GM23338 (cell line): ENCODE measurements at regions not wholly inside any gene's neighbourhood (a gene's known extent, or its start where the extent isn't known, plus 50 kb on each side); places are given as distances from the start of the nearest gene placed in this dataset.

Experiments used
- ATAC-seq: fragments of 200-7000 bp; cut with Tn5 transposase; 3 replicates; pipeline ENCODE4 v1.9.1; 2020
- DNase-seq: peaks from one replicate; pipeline ENCODE4 v3.0.0-alpha.2; 2015; ENCODE audit warnings: low spot score
- H2AFZ ChIP-seq: fragments of 200-600 bp; sonication (generic); 2 replicates; pipeline ENCODE4 v1.8.0; 2016; ENCODE audit warnings: antibody characterized with exemption, mild to moderate bottlenecking, moderate library complexity
- H3F3A ChIP-seq: fragments of 200-600 bp; sonication (generic); replicated peaks from 2 replicates; pipeline ENCODE4 v1.8.0; 2017; ENCODE audit warnings: antibody characterized with exemption, mixed run types, low read depth
- H3K27ac ChIP-seq: fragments of 200-600 bp; sonication (generic); 2 replicates; pipeline ENCODE4 v1.6.1; 2016; ENCODE audit warnings: low read depth
- H3K27me3 ChIP-seq: fragments of 200-600 bp; sonication (generic); 2 replicates; pipeline ENCODE4 v1.8.0; 2016; ENCODE audit warnings: mild to moderate bottlenecking, mixed run types, moderate library complexity; ENCODE audit not compliant: insufficient read depth
- H3K36me3 ChIP-seq: fragments of 200-600 bp; sonication (generic); 2 replicates; pipeline ENCODE4 v1.8.0; 2016; ENCODE audit warnings: mild to moderate bottlenecking; ENCODE audit not compliant: insufficient read depth
- H3K4me1 ChIP-seq: fragments of 200-600 bp; sonication (generic); 2 replicates; pipeline ENCODE4 v1.8.0; 2016; ENCODE audit warnings: mild to moderate bottlenecking, moderate library complexity; ENCODE audit not compliant: insufficient read depth
- H3K4me2 ChIP-seq: fragments of 200-600 bp; sonication (generic); 2 replicates; pipeline ENCODE4 v1.7.1; 2017; ENCODE audit warnings: mixed run types
- H3K4me3 ChIP-seq: fragments of 200-600 bp; sonication (generic); 2 replicates; pipeline ENCODE4 v1.6.1; 2016; ENCODE audit warnings: mixed run types
- H3K79me2 ChIP-seq: fragments of 200-600 bp; sonication (generic); replicated peaks from 2 replicates; pipeline ENCODE4 v1.8.0; 2017; ENCODE audit warnings: mild to moderate bottlenecking; ENCODE audit not compliant: insufficient read depth
- H3K9me2 ChIP-seq: fragments of 200-600 bp; sonication (generic); 2 replicates; pipeline ENCODE4 v1.8.0; 2017; ENCODE audit not compliant: insufficient read depth
- H4K20me1 ChIP-seq: fragments of 200-600 bp; sonication (generic); replicated peaks from 2 replicates; pipeline ENCODE4 v1.8.0; 2017; ENCODE audit warnings: mild to moderate bottlenecking; ENCODE audit not compliant: insufficient read depth
- H3K27ac Mint-ChIP-seq: 2 replicates; pipeline ENCODE4 v1.8.0; 2020; ENCODE audit warnings: inconsistent platforms, mild to moderate bottlenecking, moderate library complexity, mixed read lengths
- H3K27me3 Mint-ChIP-seq: 3 replicates; pipeline ENCODE4 v1.8.0; 2022; ENCODE audit warnings: low read depth, mild to moderate bottlenecking, moderate library complexity, mixed read lengths, inconsistent platforms; ENCODE audit not compliant: insufficient read depth, poor library complexity
- H3K36me3 Mint-ChIP-seq: 3 replicates; pipeline ENCODE4 v1.8.0; 2021; ENCODE audit warnings: low read depth, mild to moderate bottlenecking, inconsistent platforms, moderate library complexity, mixed read lengths
- H3K4me1 Mint-ChIP-seq: 3 replicates; pipeline ENCODE4 v1.8.0; 2020; ENCODE audit warnings: mild to moderate bottlenecking, inconsistent platforms, mixed read lengths
- H3K4me3 Mint-ChIP-seq: 3 replicates; pipeline ENCODE4 v1.8.0; 2021; ENCODE audit warnings: moderate library complexity, mild to moderate bottlenecking, inconsistent platforms, mixed read lengths
- H3K9me3 Mint-ChIP-seq: 3 replicates; pipeline ENCODE4 v1.8.0; 2020; ENCODE audit warnings: moderate library complexity, mild to moderate bottlenecking, inconsistent platforms, mixed read lengths
- CREB1 ChIP-seq: fragments of 250-450 bp; sonication (Bioruptor Pico); IDR thresholded peaks from 2 replicates; pipeline ENCODE4 v1.5.0; 2020; ENCODE audit warnings: low read depth, mild to moderate bottlenecking, moderate library complexity
- CTCF ChIP-seq, 2 experiments: fragments of 200-600 bp in 1 of 2; sonication (generic) in 1 of 2; conservative IDR thresholded peaks; 2 replicates each; pipeline versions ENCODE4 v1.5.1 to v1.6.1; 2016 to 2017; ENCODE audit warnings: antibody characterized with exemption in 2 of 2, low read depth in 2 of 2, mild to moderate bottlenecking in 2 of 2, moderate library complexity in 1 of 2
- EZH2 ChIP-seq: fragments of 200-600 bp; sonication (generic); IDR thresholded peaks from one replicate; pipeline ENCODE4 v1.8.0; 2017; ENCODE audit warnings: antibody characterized with exemption, mild to moderate bottlenecking, low read depth; ENCODE audit not compliant: unreplicated experiment
- EZH2phosphoT487 ChIP-seq: fragments of 200-600 bp; sonication (generic); IDR thresholded peaks from one replicate; pipeline ENCODE4 v1.8.1; 2018; ENCODE audit warnings: antibody characterized with exemption; ENCODE audit not compliant: unreplicated experiment
- JUNB ChIP-seq: IDR thresholded peaks from one replicate; pipeline ENCODE4 v1.6.1; 2016; ENCODE audit warnings: antibody characterized with exemption; ENCODE audit not compliant: unreplicated experiment
- NANOG ChIP-seq: IDR thresholded peaks from 2 replicates; pipeline ENCODE4 v1.6.1; 2016; ENCODE audit warnings: antibody characterized with exemption, borderline replicate concordance
- POLR2AphosphoS5 ChIP-seq: IDR thresholded peaks from 2 replicates; pipeline ENCODE4 v1.6.1; 2016; ENCODE audit warnings: antibody characterized with exemption, low read depth
- STAT1 ChIP-seq: IDR thresholded peaks from one replicate; pipeline ENCODE4 v1.6.1; 2016; ENCODE audit warnings: antibody characterized with exemption; ENCODE audit not compliant: unreplicated experiment
- ZNF114 ChIP-seq: fragments of 250-450 bp; sonication (Bioruptor Pico); IDR thresholded peaks from 2 replicates; pipeline ENCODE4 v1.5.0; 2020; ENCODE audit warnings: mild to moderate bottlenecking, moderate library complexity
- ZNF331 ChIP-seq: fragments of 250-450 bp; sonication (Bioruptor Pico); IDR thresholded peaks from 2 replicates; pipeline ENCODE4 v1.5.0; 2020; ENCODE audit warnings: low read depth, mild to moderate bottlenecking, moderate library complexity
- TF ChIP-seq, protein P1 (sequence below): fragments of 250-450 bp; sonication (Bioruptor Pico); IDR thresholded peaks from 2 replicates; pipeline ENCODE4 v1.5.0; 2020; ENCODE audit warnings: mild to moderate bottlenecking, moderate library complexity
- TF ChIP-seq, protein P2 (sequence below): IDR thresholded peaks from 2 replicates; pipeline ENCODE4 v1.6.1; 2016; ENCODE audit warnings: antibody characterized with exemption
- TF ChIP-seq, protein P3 (sequence below): IDR thresholded peaks from one replicate; pipeline ENCODE4 v1.6.1; 2018; ENCODE audit warnings: antibody characterized with exemption; ENCODE audit not compliant: unreplicated experiment

DNA sequence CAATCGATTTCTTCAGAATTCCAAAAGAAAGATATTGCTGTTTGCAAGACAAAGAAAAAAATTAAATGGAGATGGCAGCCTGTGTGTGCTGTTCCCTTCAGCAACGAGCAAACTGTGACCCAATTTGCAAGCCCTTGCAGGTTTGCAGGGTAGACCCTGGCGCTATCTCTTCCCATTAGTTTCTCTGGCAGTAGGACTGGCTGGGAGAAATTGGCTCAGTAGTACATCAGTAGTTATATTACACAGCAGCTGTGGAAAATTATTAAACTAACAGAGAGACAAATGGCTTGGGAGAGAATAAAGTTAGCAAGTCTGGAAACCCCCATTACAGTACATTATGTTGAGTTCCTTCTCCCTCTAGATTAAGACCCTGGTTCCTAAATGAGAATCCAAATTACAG, 116.4 kb upstream of the ITGB1 start:
- no peak for DNase-seq
- Histone ChIP-seq H3K27me3 (no peaks in the 10 kb centered on the region), H4K20me1 (no peaks in the 10 kb centered on the region), H3K4me1 (no peaks in the 10 kb centered on the region), H3K9me2 (no peaks in the 10 kb centered on the region; the same call in 1 of the 2 replicates), H3K4me2 (no peak overlapping the region), H3K4me3 (no peak overlapping the region), H3K36me3 (no peaks in the 10 kb centered on the region), H2AFZ (peak overlapping the region; percentile 58; the same call in 1 of the 2 replicates), H3K27ac (no peak overlapping the region), H3K79me2 (no peaks in the 10 kb centered on the region), H3F3A (no peaks in the 10 kb centered on the region)
- TF ChIP-seq, protein P1, sequence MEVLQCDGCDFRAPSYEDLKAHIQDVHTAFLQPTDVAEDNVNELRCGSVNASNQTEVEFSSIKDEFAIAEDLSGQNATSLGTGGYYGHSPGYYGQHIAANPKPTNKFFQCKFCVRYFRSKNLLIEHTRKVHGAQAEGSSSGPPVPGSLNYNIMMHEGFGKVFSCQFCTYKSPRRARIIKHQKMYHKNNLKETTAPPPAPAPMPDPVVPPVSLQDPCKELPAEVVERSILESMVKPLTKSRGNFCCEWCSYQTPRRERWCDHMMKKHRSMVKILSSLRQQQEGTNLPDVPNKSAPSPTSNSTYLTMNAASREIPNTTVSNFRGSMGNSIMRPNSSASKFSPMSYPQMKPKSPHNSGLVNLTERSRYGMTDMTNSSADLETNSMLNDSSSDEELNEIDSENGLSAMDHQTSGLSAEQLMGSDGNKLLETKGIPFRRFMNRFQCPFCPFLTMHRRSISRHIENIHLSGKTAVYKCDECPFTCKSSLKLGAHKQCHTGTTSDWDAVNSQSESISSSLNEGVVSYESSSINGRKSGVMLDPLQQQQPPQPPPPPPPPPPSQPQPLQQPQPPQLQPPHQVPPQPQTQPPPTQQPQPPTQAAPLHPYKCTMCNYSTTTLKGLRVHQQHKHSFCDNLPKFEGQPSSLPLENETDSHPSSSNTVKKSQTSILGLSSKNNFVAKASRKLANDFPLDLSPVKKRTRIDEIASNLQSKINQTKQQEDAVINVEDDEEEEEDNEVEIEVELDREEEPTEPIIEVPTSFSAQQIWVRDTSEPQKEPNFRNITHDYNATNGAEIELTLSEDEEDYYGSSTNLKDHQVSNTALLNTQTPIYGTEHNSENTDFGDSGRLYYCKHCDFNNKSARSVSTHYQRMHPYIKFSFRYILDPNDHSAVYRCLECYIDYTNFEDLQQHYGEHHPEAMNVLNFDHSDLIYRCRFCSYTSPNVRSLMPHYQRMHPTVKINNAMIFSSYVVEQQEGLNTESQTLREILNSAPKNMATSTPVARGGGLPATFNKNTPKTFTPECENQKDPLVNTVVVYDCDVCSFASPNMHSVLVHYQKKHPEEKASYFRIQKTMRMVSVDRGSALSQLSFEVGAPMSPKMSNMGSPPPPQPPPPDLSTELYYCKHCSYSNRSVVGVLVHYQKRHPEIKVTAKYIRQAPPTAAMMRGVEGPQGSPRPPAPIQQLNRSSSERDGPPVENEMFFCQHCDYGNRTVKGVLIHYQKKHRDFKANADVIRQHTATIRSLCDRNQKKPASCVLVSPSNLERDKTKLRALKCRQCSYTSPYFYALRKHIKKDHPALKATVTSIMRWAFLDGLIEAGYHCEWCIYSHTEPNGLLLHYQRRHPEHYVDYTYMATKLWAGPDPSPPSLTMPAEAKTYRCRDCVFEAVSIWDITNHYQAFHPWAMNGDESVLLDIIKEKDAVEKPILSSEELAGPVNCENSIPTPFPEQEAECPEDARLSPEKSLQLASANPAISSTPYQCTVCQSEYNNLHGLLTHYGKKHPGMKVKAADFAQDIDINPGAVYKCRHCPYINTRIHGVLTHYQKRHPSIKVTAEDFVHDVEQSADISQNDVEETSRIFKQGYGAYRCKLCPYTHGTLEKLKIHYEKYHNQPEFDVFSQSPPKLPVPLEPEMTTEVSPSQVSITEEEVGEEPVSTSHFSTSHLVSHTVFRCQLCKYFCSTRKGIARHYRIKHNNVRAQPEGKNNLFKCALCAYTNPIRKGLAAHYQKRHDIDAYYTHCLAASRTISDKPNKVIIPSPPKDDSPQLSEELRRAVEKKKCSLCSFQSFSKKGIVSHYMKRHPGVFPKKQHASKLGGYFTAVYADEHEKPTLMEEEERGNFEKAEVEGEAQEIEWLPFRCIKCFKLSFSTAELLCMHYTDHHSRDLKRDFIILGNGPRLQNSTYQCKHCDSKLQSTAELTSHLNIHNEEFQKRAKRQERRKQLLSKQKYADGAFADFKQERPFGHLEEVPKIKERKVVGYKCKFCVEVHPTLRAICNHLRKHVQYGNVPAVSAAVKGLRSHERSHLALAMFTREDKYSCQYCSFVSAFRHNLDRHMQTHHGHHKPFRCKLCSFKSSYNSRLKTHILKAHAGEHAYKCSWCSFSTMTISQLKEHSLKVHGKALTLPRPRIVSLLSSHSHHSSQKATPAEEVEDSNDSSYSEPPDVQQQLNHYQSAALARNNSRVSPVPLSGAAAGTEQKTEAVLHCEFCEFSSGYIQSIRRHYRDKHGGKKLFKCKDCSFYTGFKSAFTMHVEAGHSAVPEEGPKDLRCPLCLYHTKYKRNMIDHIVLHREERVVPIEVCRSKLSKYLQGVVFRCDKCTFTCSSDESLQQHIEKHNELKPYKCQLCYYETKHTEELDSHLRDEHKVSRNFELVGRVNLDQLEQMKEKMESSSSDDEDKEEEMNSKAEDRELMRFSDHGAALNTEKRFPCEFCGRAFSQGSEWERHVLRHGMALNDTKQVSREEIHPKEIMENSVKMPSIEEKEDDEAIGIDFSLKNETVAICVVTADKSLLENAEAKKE (CRISPR knock-in tag), result no peak
- TF ChIP-seq STAT1, result no peak
- TF ChIP-seq JUNB, result no peak
- no peak for TF ChIP-seq EZH2
- no peak for TF ChIP-seq EZH2phosphoT487
- no peak for TF ChIP-seq NANOG
- no peak for TF ChIP-seq ZNF114 (CRISPR knock-in tag)
- no peak for TF ChIP-seq ZNF331 (CRISPR knock-in tag)
- TF ChIP-seq, protein P2, sequence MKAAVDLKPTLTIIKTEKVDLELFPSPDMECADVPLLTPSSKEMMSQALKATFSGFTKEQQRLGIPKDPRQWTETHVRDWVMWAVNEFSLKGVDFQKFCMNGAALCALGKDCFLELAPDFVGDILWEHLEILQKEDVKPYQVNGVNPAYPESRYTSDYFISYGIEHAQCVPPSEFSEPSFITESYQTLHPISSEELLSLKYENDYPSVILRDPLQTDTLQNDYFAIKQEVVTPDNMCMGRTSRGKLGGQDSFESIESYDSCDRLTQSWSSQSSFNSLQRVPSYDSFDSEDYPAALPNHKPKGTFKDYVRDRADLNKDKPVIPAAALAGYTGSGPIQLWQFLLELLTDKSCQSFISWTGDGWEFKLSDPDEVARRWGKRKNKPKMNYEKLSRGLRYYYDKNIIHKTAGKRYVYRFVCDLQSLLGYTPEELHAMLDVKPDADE, result no peak
- no peak for TF ChIP-seq CREB1 (CRISPR knock-in tag)
- TF ChIP-seq POLR2AphosphoS5, result no peak
- no peak for TF ChIP-seq CTCF (conservative IDR thresholded peaks at IDR 0.05; ENCODE audit: low read depth in 2 of 2)
- TF ChIP-seq, protein P3, sequence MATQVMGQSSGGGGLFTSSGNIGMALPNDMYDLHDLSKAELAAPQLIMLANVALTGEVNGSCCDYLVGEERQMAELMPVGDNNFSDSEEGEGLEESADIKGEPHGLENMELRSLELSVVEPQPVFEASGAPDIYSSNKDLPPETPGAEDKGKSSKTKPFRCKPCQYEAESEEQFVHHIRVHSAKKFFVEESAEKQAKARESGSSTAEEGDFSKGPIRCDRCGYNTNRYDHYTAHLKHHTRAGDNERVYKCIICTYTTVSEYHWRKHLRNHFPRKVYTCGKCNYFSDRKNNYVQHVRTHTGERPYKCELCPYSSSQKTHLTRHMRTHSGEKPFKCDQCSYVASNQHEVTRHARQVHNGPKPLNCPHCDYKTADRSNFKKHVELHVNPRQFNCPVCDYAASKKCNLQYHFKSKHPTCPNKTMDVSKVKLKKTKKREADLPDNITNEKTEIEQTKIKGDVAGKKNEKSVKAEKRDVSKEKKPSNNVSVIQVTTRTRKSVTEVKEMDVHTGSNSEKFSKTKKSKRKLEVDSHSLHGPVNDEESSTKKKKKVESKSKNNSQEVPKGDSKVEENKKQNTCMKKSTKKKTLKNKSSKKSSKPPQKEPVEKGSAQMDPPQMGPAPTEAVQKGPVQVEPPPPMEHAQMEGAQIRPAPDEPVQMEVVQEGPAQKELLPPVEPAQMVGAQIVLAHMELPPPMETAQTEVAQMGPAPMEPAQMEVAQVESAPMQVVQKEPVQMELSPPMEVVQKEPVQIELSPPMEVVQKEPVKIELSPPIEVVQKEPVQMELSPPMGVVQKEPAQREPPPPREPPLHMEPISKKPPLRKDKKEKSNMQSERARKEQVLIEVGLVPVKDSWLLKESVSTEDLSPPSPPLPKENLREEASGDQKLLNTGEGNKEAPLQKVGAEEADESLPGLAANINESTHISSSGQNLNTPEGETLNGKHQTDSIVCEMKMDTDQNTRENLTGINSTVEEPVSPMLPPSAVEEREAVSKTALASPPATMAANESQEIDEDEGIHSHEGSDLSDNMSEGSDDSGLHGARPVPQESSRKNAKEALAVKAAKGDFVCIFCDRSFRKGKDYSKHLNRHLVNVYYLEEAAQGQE, result no peak
- Mint-ChIP-seq H3K4me1 (peaks cover 10% of the 10 kb centered on the region; the same call in 2 of the 3 replicates), H3K27me3 (peaks cover 4% of the 10 kb centered on the region), H3K9me3 (peaks cover 30% of the 10 kb centered on the region), H3K4me3 (no peak overlapping the region), H3K36me3 (peaks cover 26% of the 10 kb centered on the region), H3K27ac (no peak overlapping the region)
- ATAC-seq, result no peak
